ENCODE measurements at regions not wholly inside any gene's neighbourhood (a gene's known extent, or its start where the extent isn't known, plus 50 kb on each side); places are given as distances from the start of the nearest gene placed in this dataset.

- TF ChIP-seq POLR2AphosphoS5 (IDR thresholded peaks at IDR 0.05) (no peak), POLR2A (IDR thresholded peaks at IDR 0.05) (no peak)
Measured at GRCh38 chr4:4595252-4595651, 53.4 kb upstream of the STX18 start.
